GM12864 (cell line): ENCODE measurements at regions not wholly inside any gene's neighbourhood (a gene's known extent, or its start where the extent isn't known, plus 50 kb on each side); places are given as distances from the start of the nearest gene placed in this dataset.

Experiments used
- DNase-seq: peaks from one replicate; pipeline ENCODE4 v3.0.0-alpha.2; 2011; ENCODE audit warnings: low read depth
- H3K4me3 ChIP-seq: 2 replicates; pipeline ENCODE4 v1.5.1; 2011; ENCODE audit warnings: mild to moderate bottlenecking, low read depth, low read length, control low read depth
- CTCF ChIP-seq: IDR thresholded peaks from 2 replicates; pipeline ENCODE4 v1.5.1; 2011; ENCODE audit warnings: low read depth, mild to moderate bottlenecking, moderate library complexity, low read length, control low read depth, inconsistent platforms; ENCODE audit errors: missing control alignments

DNA sequence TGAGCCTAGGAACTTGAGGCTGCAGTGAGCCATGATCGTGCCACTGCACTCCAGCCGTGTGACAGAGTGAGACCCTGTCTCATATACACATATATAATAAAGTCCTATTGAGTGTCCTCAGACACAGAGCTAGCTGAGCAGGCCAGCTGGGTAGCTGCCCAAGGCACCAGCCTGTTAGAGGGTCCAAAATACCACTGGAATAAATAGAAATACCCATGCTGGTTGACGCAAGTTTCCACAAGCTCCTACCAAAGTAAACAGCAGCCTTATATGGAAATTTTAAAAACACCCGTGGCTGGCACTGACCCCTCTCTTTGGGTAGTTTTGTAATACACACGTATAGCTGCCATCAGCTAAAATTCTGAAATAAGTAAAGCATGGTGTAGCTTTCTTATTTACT is 348.6 kb downstream of the BCOR start:
- DNase-seq: no peak
- no peak for TF ChIP-seq CTCF
- no peak overlapping the region for H3K4me3 ChIP-seq

DNA sequence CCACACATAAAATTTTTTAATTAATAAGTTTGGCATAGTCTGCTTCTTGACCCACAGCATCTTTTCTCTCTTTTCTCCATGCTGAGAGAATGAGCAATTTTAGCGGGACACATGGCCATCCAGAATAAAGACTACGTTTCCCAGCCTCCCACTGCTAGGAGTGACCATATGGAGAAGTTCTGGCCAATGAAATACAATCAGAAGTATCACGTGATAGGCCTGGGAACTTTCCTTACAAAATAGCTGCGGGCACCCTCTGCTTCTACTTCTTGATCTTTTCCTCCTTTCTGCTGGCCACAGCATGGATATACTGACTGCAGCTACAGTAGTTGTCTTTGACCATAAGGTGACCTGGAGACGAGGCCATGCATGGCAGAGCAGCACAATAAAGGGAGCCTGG is 348.0 kb downstream of the BCOR start:
- no peak for DNase-seq
- H3K4me3 ChIP-seq: no peak overlapping the region
- TF ChIP-seq CTCF: no peak

- no peak for DNase-seq
- TF ChIP-seq CTCF: no peak
- H3K4me3 ChIP-seq: no peak overlapping the region
These were observed 347.4 kb downstream of the BCOR start for GRCh38 chrX:39750256-39750790.

DNA sequence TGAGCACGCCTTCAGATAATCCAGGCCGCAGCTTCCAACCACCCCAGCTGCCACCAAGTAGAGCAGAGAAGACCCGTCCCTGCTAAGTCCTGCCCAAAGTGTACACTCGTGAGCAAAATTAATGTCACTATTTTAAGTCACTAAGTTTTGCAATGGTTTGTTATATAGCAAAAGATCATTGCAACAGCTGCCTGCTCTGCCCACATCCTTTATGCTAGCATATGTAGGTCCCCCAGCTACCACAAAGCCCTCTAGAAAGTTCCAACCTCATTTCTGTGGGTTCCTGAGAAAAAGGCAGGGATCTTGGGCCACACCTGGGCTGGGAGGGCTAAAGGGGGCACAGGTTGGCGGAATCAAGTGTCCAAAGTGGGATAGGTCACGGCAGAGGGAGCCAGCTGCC is 346.9 kb downstream of the BCOR start:
- no peak for DNase-seq
- no peak overlapping the region for H3K4me3 ChIP-seq
- no peak for TF ChIP-seq CTCF

GRCh38 chrX:39752815-39753214 is 344.9 kb downstream of the BCOR start:
- no peak for TF ChIP-seq CTCF
- H3K4me3 ChIP-seq: no peak overlapping the region
- no peak for DNase-seq

DNA sequence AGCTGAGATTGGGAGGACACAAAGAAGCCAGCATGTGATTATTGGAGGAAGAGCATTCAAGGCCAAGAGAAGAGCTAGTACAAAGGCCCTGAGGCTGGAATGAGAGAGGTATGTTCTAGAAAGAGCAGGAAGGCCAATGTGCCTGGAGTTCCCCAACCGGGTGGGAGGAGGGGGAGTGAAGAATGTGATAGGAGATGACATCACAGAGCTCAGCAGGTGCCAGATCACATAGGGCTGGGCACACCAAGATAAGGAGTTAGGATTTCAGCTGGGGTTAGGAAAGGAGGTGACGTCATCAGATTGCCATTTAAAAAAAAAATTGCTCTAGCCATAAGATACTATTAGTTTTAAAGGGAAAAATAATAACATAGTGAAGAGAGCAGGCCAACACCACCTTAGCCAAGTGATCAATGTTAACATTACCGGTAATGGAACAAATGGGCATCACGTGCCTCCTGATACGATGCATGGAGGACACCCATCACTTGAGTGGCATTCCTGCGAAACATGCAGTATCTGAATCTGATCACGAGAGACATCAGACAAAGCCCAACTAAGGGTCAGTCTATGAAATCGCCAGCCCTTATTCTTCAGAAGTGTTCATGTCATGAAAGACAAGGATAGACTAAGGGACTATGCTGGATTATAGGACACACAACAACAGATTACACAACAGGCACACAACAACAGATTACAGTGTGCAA is 344.3 kb downstream of the BCOR start:
- no peak for DNase-seq
- TF ChIP-seq CTCF: no peak
- no peak overlapping the region for H3K4me3 ChIP-seq

- H3K4me3 ChIP-seq: no peak overlapping the region
- no peak for TF ChIP-seq CTCF
- no peak for DNase-seq
These were observed 342.4 kb downstream of the BCOR start for GRCh38 chrX:39755143-39756032.
